Effector memory CD4-positive, alpha-beta T cell (primary cell): ENCODE measurements at regions not wholly inside any gene's neighbourhood (a gene's known extent, or its start where the extent isn't known, plus 50 kb on each side); places are given as distances from the start of the nearest gene placed in this dataset.

Experiments used
- DNase-seq, 3 donors: peaks; one replicate each; pipeline ENCODE4 v3.0.0-alpha.2; 2020
- H3K27ac ChIP-seq: 2 replicates; pipeline ENCODE4 v1.7.0; 2013; ENCODE audit warnings: mild to moderate bottlenecking, low read length, moderate library complexity; ENCODE audit not compliant: insufficient read depth, poor library complexity, severe bottlenecking
- H3K27me3 ChIP-seq: replicated peaks from 2 replicates; pipeline ENCODE4 v1.7.0; 2013; ENCODE audit warnings: mild to moderate bottlenecking, low read length; ENCODE audit not compliant: insufficient read depth, control insufficient read depth, poor library complexity, severe bottlenecking
- H3K36me3 ChIP-seq: 2 replicates; pipeline ENCODE4 v1.7.0; 2013; ENCODE audit warnings: mild to moderate bottlenecking, low read length, moderate library complexity; ENCODE audit not compliant: control insufficient read depth, insufficient read depth
- H3K4me1 ChIP-seq: 2 replicates; pipeline ENCODE4 v1.7.0; 2013; ENCODE audit warnings: low read length, mild to moderate bottlenecking; ENCODE audit not compliant: control insufficient read depth, insufficient read depth, poor library complexity, severe bottlenecking
- H3K4me3 ChIP-seq: 2 replicates; pipeline ENCODE4 v1.7.0; 2013; ENCODE audit warnings: low read length, low read depth, mild to moderate bottlenecking; ENCODE audit not compliant: insufficient read depth, poor library complexity, severe bottlenecking
- H3K9me3 ChIP-seq: 2 replicates; pipeline ENCODE4 v1.7.0; 2013; ENCODE audit warnings: mild to moderate bottlenecking, low read length, moderate library complexity; ENCODE audit not compliant: control insufficient read depth

DNA sequence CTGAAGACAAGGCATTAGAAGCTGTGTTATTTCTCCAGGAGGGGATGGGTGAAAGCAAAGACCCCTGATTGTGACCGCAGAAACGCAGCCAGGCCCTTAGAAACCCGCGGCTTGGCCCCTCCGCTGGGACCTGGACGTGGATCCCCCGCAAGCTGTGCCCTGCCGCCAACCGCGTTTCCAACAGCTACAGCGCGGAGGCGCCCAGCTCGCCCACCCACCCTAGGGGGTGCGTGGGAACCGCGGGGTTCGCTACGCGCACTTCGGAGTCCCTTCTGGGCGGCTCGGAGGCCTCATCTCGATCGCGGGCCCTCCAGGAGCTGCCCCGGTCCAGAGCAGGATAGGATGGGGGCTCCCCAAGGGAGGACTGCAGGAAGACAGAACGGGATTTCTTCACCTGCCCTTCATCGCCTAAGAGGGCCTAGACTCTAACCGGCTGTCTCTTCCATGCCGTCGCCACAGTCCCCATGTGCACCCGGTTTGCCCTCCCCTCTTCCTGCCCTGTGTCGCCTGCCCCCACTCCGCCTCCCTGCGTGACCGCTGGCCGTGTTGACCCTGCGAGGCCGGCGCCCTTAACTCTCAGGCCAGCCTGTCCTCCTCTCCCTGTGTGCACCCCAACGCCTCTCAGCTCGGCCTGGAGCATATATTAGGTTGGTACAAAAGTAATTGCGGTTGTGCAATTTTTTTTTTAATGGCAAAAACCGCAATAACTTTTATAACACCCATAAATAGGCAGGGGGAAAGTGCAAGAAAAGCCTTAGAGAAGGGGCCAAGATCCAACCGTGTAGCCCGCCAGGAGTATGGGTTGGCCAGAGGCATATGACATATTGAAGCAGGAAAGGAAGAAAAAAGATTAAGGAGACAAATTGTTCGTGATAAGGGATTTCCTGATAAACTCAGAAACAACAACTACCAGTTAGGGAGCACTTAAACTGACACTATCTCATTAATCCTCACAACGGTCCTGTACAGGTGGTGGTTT is 68.1 kb upstream of the FREM1 start:
- Histone ChIP-seq H3K36me3 (no peaks in the 10 kb centered on the region), H3K27me3 (no peaks in the 10 kb centered on the region), H3K4me3 (no peak overlapping the region), H3K27ac (no peak overlapping the region), H3K9me3 (no peaks in the 10 kb centered on the region), H3K4me1 (no peaks in the 10 kb centered on the region)
- no peak for DNase-seq

DNA sequence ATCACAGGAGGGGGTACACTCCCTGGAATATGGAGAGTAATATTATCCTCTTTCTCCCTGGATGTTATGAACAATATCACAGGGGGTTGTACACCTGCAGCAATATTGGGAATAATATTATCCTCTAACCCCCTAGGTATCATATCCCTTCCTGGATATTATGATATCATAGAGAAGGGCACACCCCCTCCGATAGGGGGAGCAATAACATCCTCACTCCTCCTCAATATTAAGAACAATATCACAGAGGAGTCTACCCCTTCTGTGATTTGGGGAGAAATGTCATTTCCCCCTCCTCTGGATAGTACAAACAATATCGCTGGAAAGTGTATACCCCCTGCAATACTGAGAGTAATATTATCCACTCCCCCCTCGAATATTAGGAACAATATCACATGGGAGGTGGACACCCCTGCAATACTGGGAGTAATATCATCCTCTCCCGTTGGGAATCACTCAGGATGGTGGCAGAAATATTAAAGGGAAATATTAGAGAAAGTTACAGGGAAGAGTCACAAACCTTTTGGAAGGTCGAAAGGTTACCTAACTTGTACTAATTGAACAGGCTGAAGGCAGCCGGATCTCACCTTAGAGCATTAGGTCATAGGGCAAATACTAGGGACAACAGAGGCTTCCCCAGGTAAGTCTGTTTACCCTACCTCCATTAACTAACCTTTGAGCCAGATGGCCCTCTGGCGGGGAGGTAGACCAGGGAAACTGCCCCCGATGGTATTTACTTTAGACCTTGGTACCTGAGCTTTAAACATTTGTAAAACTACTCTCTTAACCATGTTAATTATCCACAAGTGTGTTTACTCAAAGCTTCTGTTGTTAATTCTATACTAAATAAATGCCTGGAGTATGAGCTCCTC is 57.5 kb upstream of the FREM1 start:
- H3K4me1 ChIP-seq, result no peaks in the 10 kb centered on the region
- H3K4me3 ChIP-seq, result no peak overlapping the region
- DNase-seq, result no peak
- no peaks in the 10 kb centered on the region for H3K9me3 ChIP-seq
- no peaks in the 10 kb centered on the region for H3K36me3 ChIP-seq
- peaks cover 3% of the 10 kb centered on the region for H3K27me3 ChIP-seq
- H3K27ac ChIP-seq, result no peak overlapping the region

DNA sequence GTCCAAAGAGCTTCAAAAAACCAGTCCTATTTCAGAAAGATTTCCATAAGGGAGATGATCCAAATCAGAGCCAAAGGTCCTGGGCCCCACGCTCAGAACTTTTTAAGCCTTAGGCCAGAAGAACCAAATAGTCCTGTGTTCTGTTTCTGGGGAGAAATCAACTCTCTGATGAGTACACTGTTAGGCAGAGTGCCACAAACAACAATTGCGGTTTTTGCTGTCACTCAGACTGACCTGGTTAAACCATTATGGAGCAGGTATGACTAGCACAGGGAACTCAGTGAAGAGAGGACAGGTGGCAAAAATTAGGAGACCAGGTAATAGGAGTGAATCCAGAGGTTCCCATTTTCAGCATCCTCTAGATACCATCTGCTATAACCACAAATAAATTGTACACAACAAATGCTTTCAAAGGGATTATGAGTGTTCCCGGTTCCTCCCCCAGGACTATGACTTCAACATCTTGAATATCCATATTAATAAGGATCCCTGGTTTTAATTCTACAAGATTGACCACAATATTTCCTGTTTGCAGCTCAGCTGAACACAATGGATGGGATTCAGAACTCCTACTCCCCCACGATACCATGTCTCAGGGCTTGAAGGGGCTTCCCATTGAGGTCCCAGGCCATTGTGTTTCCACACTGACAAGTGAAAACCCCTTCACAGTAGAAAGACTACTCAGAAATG is 52.1 kb upstream of the FREM1 start:
- Histone ChIP-seq H3K27ac (no peak overlapping the region), H3K9me3 (no peaks in the 10 kb centered on the region), H3K4me1 (no peaks in the 10 kb centered on the region), H3K27me3 (peaks cover 3% of the 10 kb centered on the region), H3K4me3 (no peak overlapping the region), H3K36me3 (no peaks in the 10 kb centered on the region)
- no peak for DNase-seq

DNA sequence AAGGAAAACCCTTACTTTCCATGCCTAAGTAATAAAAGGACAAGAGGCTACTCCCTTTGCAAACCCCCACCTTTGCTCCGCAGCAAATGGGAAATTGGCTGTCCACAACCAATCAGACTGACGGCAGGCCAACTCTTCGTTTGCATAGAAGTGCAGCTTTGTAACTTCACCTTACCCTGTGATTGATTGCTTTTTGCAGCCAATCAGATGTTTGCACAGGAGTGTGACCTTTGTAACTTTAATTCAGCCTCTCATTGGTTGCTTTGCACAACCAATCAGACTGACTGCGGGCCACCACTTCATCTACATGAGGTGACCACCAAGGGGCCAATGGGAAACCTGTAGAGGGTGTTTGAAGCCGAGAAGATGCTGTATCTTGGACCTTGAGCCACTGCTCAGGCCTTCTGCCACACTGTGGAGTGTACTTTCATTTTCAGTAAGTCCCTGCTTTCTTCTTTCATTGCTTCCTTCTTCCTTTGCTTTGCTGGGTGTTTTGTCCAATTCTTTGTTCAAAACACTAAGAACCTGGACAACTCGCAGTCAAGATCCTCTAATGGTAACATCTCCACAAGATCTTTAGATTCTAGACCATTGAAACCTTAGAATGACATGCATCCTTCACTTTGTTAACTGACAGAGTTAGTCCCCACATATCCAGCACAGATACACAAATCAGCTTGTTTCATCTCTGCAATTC is 51.3 kb upstream of the FREM1 start:
- no peak overlapping the region for H3K27ac ChIP-seq
- H3K27me3 ChIP-seq, result peaks cover 3% of the 10 kb centered on the region
- no peak for DNase-seq
- no peaks in the 10 kb centered on the region for H3K36me3 ChIP-seq
- no peaks in the 10 kb centered on the region for H3K9me3 ChIP-seq
- H3K4me3 ChIP-seq, result no peak overlapping the region
- no peaks in the 10 kb centered on the region for H3K4me1 ChIP-seq

DNA sequence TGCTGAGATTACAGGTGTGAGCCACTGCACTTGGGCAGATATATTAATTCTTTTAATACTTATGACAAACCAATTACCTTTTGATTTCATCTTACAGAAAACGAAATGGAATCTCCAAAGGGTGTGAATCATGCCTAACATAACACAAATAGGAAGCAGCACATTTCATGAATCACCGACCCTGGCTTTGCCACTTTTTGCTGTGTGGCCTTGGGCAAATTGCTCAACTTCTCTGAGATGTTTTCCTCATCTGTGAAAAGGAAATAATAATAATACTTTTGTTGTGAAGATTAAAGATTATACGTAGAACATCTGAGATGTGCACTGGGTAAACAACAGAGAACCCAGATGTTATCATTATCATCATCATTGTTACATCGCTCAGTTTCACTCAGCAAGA is 50.7 kb upstream of the FREM1 start:
- DNase-seq, result no peak
- Histone ChIP-seq H3K27ac (no peak overlapping the region), H3K4me3 (no peak overlapping the region), H3K27me3 (peaks cover 3% of the 10 kb centered on the region), H3K4me1 (no peaks in the 10 kb centered on the region), H3K9me3 (no peaks in the 10 kb centered on the region), H3K36me3 (no peaks in the 10 kb centered on the region)
